ENCODE measurements at regions not wholly inside any gene's neighbourhood (a gene's known extent, or its start where the extent isn't known, plus 50 kb on each side); places are given as distances from the start of the nearest gene placed in this dataset.

DNA sequence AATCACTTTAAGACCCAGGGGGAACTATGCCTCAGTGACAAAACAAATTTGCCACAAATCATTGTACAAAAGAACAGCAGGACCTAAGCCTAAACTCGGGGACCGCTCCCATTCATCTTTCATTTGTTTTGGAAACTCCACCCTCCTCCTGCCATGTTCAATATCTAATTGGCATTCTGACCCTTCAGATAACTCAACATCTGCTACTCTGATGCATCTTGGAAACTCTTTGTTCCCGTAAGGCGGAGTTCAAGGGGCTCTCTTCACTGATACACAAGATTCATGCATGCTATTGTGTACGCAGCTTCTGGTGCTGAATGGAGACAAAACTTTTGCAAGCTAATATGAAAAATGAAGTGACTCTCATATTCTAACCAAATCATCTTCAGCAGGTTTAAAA lies 187.6 kb downstream of the ZFP64 start:
- TF ChIP-seq, protein P1, sequence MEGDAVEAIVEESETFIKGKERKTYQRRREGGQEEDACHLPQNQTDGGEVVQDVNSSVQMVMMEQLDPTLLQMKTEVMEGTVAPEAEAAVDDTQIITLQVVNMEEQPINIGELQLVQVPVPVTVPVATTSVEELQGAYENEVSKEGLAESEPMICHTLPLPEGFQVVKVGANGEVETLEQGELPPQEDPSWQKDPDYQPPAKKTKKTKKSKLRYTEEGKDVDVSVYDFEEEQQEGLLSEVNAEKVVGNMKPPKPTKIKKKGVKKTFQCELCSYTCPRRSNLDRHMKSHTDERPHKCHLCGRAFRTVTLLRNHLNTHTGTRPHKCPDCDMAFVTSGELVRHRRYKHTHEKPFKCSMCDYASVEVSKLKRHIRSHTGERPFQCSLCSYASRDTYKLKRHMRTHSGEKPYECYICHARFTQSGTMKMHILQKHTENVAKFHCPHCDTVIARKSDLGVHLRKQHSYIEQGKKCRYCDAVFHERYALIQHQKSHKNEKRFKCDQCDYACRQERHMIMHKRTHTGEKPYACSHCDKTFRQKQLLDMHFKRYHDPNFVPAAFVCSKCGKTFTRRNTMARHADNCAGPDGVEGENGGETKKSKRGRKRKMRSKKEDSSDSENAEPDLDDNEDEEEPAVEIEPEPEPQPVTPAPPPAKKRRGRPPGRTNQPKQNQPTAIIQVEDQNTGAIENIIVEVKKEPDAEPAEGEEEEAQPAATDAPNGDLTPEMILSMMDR (IDR thresholded peaks at IDR 0.05), result no peak
- TF ChIP-seq ZFX (IDR thresholded peaks at IDR 0.05; ENCODE audit: borderline replicate concordance), result no peak

Data from 22Rv1 (cell line).